OCI-LY7 (cell line): ENCODE measurements at regions not wholly inside any gene's neighbourhood (a gene's known extent, or its start where the extent isn't known, plus 50 kb on each side); places are given as distances from the start of the nearest gene placed in this dataset.

Source experiments
- BruUV-seq: library from RNA; stranded (reverse); fragments of 400-500 nt; replicated peaks from 2 replicates; lab custom pipeline; 2021; lab: Mats Ljungman, UMichigan
- CTCF ChIA-PET: fragments of 300-600 bp; sonication (Branson Sonifier 250); formaldehyde crosslinking; loops from one replicate; lab custom pipeline; 2022; ENCODE audit warnings: antibody characterized with exemption; ENCODE audit not compliant: unreplicated experiment; lab: Charles Lee
- POLR2A ChIA-PET: fragments of 300-600 bp; sonication (Branson Sonifier 250); formaldehyde crosslinking; loops from one replicate; lab custom pipeline; 2022; ENCODE audit warnings: antibody characterized with exemption; lab: Charles Lee
- DNase-seq: peaks from one replicate; pipeline ENCODE4 v3.0.0-alpha.2; 2015; ENCODE audit warnings: low spot score
- H2AFZ ChIP-seq: fragments of 200-600 bp; sonication (generic), shearing (Covaris generic); 2 replicates; pipeline ENCODE4 v1.6.1; 2014; ENCODE audit warnings: mild to moderate bottlenecking, antibody characterized with exemption, low read length, moderate library complexity
- H3K27ac ChIP-seq: fragments of 200-600 bp; sonication (generic); 2 replicates; pipeline ENCODE4 v1.5.1; 2014; ENCODE audit warnings: mixed run types, low read depth, mild to moderate bottlenecking, moderate library complexity, low read length, inconsistent platforms; ENCODE audit not compliant: poor library complexity, severe bottlenecking
- H3K36me3 ChIP-seq: fragments of 200-600 bp; sonication (generic); 2 replicates; pipeline ENCODE4 v1.6.1; 2014; ENCODE audit warnings: mild to moderate bottlenecking, antibody characterized with exemption, low read length, moderate library complexity, mixed read lengths; ENCODE audit not compliant: insufficient read depth
- H3K4me1 ChIP-seq: fragments of 200-600 bp; sonication (generic); 2 replicates; pipeline ENCODE4 v1.5.1; 2014; ENCODE audit warnings: mild to moderate bottlenecking, low read length; ENCODE audit not compliant: insufficient read depth, poor library complexity, severe bottlenecking
- H3K4me2 ChIP-seq: fragments of 200-600 bp; sonication (generic); 2 replicates; pipeline ENCODE4 v1.6.1; 2014; ENCODE audit warnings: mild to moderate bottlenecking, low read length
- H3K4me3 ChIP-seq: fragments of 200-600 bp; sonication (generic); 2 replicates; pipeline ENCODE4 v1.5.1; 2014; ENCODE audit warnings: mild to moderate bottlenecking, low read depth, low read length; ENCODE audit not compliant: poor library complexity, severe bottlenecking
- H3K79me2 ChIP-seq: fragments of 200-600 bp; sonication (generic); 2 replicates; pipeline ENCODE4 v1.6.1; 2016; ENCODE audit warnings: low read depth, mild to moderate bottlenecking, low read length, moderate library complexity, mixed read lengths; ENCODE audit not compliant: insufficient read depth
- H3K9me2 ChIP-seq: fragments of 200-600 bp; sonication (generic); 2 replicates; pipeline ENCODE4 v1.6.1; 2016; ENCODE audit warnings: mild to moderate bottlenecking, low read length, mixed read lengths; ENCODE audit not compliant: insufficient read depth
- H3K9me3 ChIP-seq: fragments of 200-600 bp; sonication (generic); 2 replicates; pipeline ENCODE4 v1.6.1; 2014; ENCODE audit warnings: mild to moderate bottlenecking, mixed run types, low read length, mixed read lengths
- H4K20me1 ChIP-seq: fragments of 200-600 bp; sonication (generic); 2 replicates; pipeline ENCODE4 v1.6.1; 2014; ENCODE audit warnings: mild to moderate bottlenecking, antibody characterized with exemption, low read length, moderate library complexity, mixed read lengths; ENCODE audit not compliant: insufficient read depth
- EZH2phosphoT487 ChIP-seq: fragments of 200-600 bp; sonication (generic); IDR thresholded peaks from 2 replicates; pipeline ENCODE4 v1.6.1; 2018; ENCODE audit warnings: low read depth, borderline replicate concordance, mild to moderate bottlenecking, mixed run types, antibody characterized with exemption, low read length, moderate library complexity, mixed read lengths
- intact Hi-C: fragments of 100-400 bp; cut with micrococcal nuclease; formaldehyde crosslinking; loops from one replicate; pipeline ENCODE4 v1.10.0; 2022; ENCODE audit not compliant: unreplicated experiment
- TF ChIP-seq, protein P1 (sequence below): fragments of 200-600 bp; sonication (generic); conservative IDR thresholded peaks from 2 replicates; pipeline ENCODE4 v1.5.1; 2014; ENCODE audit warnings: mild to moderate bottlenecking, antibody characterized with exemption, low read length, moderate library complexity, mixed read lengths

GRCh38 chr20:48006036-48006833 lies 221.0 kb upstream of the SULF2 start:
- peak; percentile 14 for DNase-seq
- ChIA-PET CTCF (no interaction called here), POLR2A (interaction anchor here (1.3 kb wide), 1 partner anchor 13 kb away, joined by 3 read pairs; no protein-coding TSS in a partner anchor)
- Histone ChIP-seq H3K4me3 (no peak overlapping the region), H3K9me3 (peaks cover 72% of the 10 kb centered on the region; the same call in 1 of the 2 replicates), H3K79me2 (no peaks in the 10 kb centered on the region), H4K20me1 (no peaks in the 10 kb centered on the region), H3K9me2 (no peaks in the 10 kb centered on the region), H3K27ac (no peak overlapping the region), H3K4me2 (peak overlapping the region; percentile 18; the same call in 1 of the 2 replicates), H3K36me3 (peaks cover 41% of the 10 kb centered on the region), H2AFZ (peak overlapping the region; percentile 3; the same call in 1 of the 2 replicates), H3K4me1 (peaks cover 62% of the 10 kb centered on the region)
- no TSS peak for BruUV-seq
- no peak for TF ChIP-seq EZH2phosphoT487
- TF ChIP-seq, protein P1, sequence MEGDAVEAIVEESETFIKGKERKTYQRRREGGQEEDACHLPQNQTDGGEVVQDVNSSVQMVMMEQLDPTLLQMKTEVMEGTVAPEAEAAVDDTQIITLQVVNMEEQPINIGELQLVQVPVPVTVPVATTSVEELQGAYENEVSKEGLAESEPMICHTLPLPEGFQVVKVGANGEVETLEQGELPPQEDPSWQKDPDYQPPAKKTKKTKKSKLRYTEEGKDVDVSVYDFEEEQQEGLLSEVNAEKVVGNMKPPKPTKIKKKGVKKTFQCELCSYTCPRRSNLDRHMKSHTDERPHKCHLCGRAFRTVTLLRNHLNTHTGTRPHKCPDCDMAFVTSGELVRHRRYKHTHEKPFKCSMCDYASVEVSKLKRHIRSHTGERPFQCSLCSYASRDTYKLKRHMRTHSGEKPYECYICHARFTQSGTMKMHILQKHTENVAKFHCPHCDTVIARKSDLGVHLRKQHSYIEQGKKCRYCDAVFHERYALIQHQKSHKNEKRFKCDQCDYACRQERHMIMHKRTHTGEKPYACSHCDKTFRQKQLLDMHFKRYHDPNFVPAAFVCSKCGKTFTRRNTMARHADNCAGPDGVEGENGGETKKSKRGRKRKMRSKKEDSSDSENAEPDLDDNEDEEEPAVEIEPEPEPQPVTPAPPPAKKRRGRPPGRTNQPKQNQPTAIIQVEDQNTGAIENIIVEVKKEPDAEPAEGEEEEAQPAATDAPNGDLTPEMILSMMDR, result no peak
- intact Hi-C loops, result no loop called here

DNA sequence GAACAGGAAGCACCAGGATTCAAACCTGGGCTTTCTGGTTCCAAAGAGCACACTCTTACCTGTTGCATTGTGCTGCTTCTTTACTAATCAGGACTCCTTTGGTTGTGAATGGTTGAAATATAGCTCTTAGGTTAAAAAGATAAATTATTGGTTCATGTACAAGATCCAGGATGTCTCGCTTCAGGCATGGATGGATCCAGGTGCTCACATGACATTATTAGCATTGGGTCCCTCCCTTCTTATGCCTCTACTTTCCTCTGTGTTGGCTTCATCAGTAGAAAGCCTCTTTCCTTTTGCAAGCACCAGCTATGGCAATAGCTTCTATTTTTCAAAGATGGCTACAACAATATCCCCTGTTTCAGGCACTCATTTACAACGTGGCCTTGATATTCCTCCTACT lies 217.7 kb upstream of the SULF2 start:
- no peak for TF ChIP-seq EZH2phosphoT487
- TF ChIP-seq, protein P1, result no peak
- Histone ChIP-seq H3K36me3 (peaks cover 31% of the 10 kb centered on the region), H3K9me3 (peaks cover 52% of the 10 kb centered on the region; the same call in 1 of the 2 replicates), H2AFZ (peak overlapping the region; percentile 57; the same call in 1 of the 2 replicates), H3K27ac (peak overlapping the region; percentile 99), H3K4me3 (peak overlapping the region; percentile 55), H3K9me2 (no peaks in the 10 kb centered on the region), H3K4me2 (peak overlapping the region; percentile 73), H3K79me2 (no peaks in the 10 kb centered on the region), H3K4me1 (peaks cover 62% of the 10 kb centered on the region), H4K20me1 (no peaks in the 10 kb centered on the region)
- ChIA-PET CTCF (no interaction called here), POLR2A (interaction anchor here (0.6 to 1.7 kb wide), 6 partner anchors 9 to 1185 kb away, joined by 3 to 11 read pairs (median 3); no protein-coding TSS in a partner anchor)
- DNase-seq, result peak; percentile 80
- intact Hi-C loops, result loop anchor here (2.0 kb wide), 1 partner anchor 22 kb away; no protein-coding TSS in a partner anchor
- no TSS peak for BruUV-seq
